HL-60 (cell line): ENCODE measurements at regions not wholly inside any gene's neighbourhood (a gene's known extent, or its start where the extent isn't known, plus 50 kb on each side); places are given as distances from the start of the nearest gene placed in this dataset.

Experiments used
- DNase-seq, 2 experiments: peaks; one replicate each; pipeline ENCODE4 v3.0.0-alpha.2; 2010 to 2020; ENCODE audit warnings: low read depth in 1 of 2, low spot score in 1 of 2
- H3K27ac ChIP-seq: fragments of 250-450 bp; sonication (Bioruptor Pico); replicated peaks from 2 replicates; pipeline ENCODE4 v1.5.1; 2020; ENCODE audit warnings: mild to moderate bottlenecking, moderate library complexity
- H3K27me3 ChIP-seq: fragments of 250-450 bp; sonication (Bioruptor Pico); 2 replicates; pipeline ENCODE4 v1.5.1; 2021; ENCODE audit warnings: mild to moderate bottlenecking, moderate library complexity; ENCODE audit not compliant: insufficient read depth, poor library complexity, severe bottlenecking
- H3K4me3 ChIP-seq: replicated peaks from 2 replicates; pipeline ENCODE4 v1.5.1; 2011; ENCODE audit warnings: mild to moderate bottlenecking, control low read depth, low read length; ENCODE audit not compliant: insufficient read depth
- CTCF ChIP-seq: IDR thresholded peaks from one replicate; pipeline ENCODE4 v1.5.1; 2011; ENCODE audit warnings: low read length, control low read depth, inconsistent platforms; ENCODE audit not compliant: insufficient read depth
- GABPA ChIP-seq: IDR thresholded peaks from 2 replicates; pipeline ENCODE4 v1.6.1; 2012; ENCODE audit warnings: low read depth
- POLR2AphosphoS5 ChIP-seq: IDR thresholded peaks from 2 replicates; pipeline ENCODE4 v1.6.1; 2012; ENCODE audit warnings: low read depth
- REST ChIP-seq: IDR thresholded peaks from 2 replicates; pipeline ENCODE4 v1.6.1; 2012; ENCODE audit warnings: low read depth; ENCODE audit not compliant: insufficient replicate concordance
- SPI1 ChIP-seq: IDR thresholded peaks from 2 replicates; pipeline ENCODE4 v1.6.1; 2012; ENCODE audit warnings: low read depth, mild to moderate bottlenecking, borderline replicate concordance

GRCh38 chr7:106354822-106355221 is 70.0 kb upstream of the NAMPT start:
- no peaks in the 10 kb centered on the region for H3K27me3 ChIP-seq
- DNase-seq, result no peak
- H3K4me3 ChIP-seq, result no peak overlapping the region
- no peak for TF ChIP-seq REST
- no peak for TF ChIP-seq GABPA
- no peak for TF ChIP-seq SPI1
- no peak for TF ChIP-seq CTCF
- TF ChIP-seq POLR2AphosphoS5, result no peak
- H3K27ac ChIP-seq, result no peak overlapping the region

GRCh38 chr7:106353944-106354343 is 69.2 kb upstream of the NAMPT start:
- no peak for DNase-seq
- Histone ChIP-seq H3K27me3 (no peaks in the 10 kb centered on the region), H3K4me3 (no peak overlapping the region), H3K27ac (no peak overlapping the region)
- TF ChIP-seq SPI1, result no peak
- no peak for TF ChIP-seq CTCF
- TF ChIP-seq POLR2AphosphoS5, result no peak
- TF ChIP-seq GABPA, result no peak
- TF ChIP-seq REST, result no peak

- Histone ChIP-seq H3K4me3 (no peak overlapping the region), H3K27me3 (no peaks in the 10 kb centered on the region), H3K27ac (peak overlapping the region; percentile 67; the same call in 1 of the 2 replicates)
- TF ChIP-seq GABPA (no peak), REST (no peak), SPI1 (no peak), CTCF (no peak), POLR2AphosphoS5 (no peak)
- DNase-seq, result no peak
Observed at GRCh38 chr7:106348231-106348630, 63.4 kb upstream of the NAMPT start.
